CD14-positive monocyte (primary cell): ENCODE measurements at regions not wholly inside any gene's neighbourhood (a gene's known extent, or its start where the extent isn't known, plus 50 kb on each side); places are given as distances from the start of the nearest gene placed in this dataset.

Experiments
- DNase-seq, 3 donors: peaks; one replicate each; pipeline ENCODE4 v3.0.0-alpha.2; 2011 to 2022
- H2AFZ ChIP-seq: 2 replicates; pipeline ENCODE4 v1.6.0; 2012; ENCODE audit warnings: mild to moderate bottlenecking, low read depth, low read length, inconsistent platforms; ENCODE audit not compliant: insufficient read depth, poor library complexity, severe bottlenecking
- H3K27ac ChIP-seq, 2 donors: 1 replicate in 1 of 2; 2 replicates in 1 of 2; pipeline ENCODE4 v1.5.1; 2012 to 2013; ENCODE audit warnings: low read length in 2 of 2, control low read depth in 1 of 2, inconsistent platforms in 1 of 2, low read depth in 1 of 2, mild to moderate bottlenecking in 1 of 2
- H3K27me3 ChIP-seq, 2 donors: one replicate each; pipeline versions ENCODE4 v1.6.0 to v1.6.1; 2011 to 2013; ENCODE audit warnings: low read length in 2 of 2; ENCODE audit not compliant: control insufficient read depth in 2 of 2, insufficient read depth in 2 of 2
- H3K36me3 ChIP-seq, 2 donors: replicated peaks in 1 of 2; 1 replicate in 1 of 2; 2 replicates in 1 of 2; pipeline versions ENCODE4 v1.5.1 to v1.6.1; 2012 to 2013; ENCODE audit warnings: low read length in 2 of 2, control low read depth in 1 of 2, inconsistent platforms in 1 of 2, mild to moderate bottlenecking in 1 of 2; ENCODE audit not compliant: insufficient read depth in 2 of 2, control insufficient read depth in 1 of 2
- H3K4me1 ChIP-seq, 2 donors: 1 replicate in 1 of 2; 2 replicates in 1 of 2; pipeline versions ENCODE4 v1.5.1 to v1.6.1; 2012 to 2013; ENCODE audit warnings: low read length in 2 of 2, control low read depth in 1 of 2, inconsistent platforms in 1 of 2, mild to moderate bottlenecking in 1 of 2, moderate library complexity in 1 of 2; ENCODE audit not compliant: insufficient read depth in 2 of 2, control insufficient read depth in 1 of 2
- H3K4me2 ChIP-seq: replicated peaks from 2 replicates; pipeline ENCODE3; 2012; ENCODE audit warnings: low read length, moderate library complexity, mild to moderate bottlenecking; ENCODE audit not compliant: poor library complexity, severe bottlenecking; ENCODE audit errors: extremely low read depth
- H3K4me3 ChIP-seq, 3 experiments: fragments of 200-600 bp in 1 of 3; sonication (generic) in 1 of 3; replicated peaks in 1 of 3; 1 replicate in 2 of 3; 2 replicates in 1 of 3; pipeline ENCODE4 v1.5.1; 2011 to 2013; ENCODE audit warnings: low read length in 3 of 3, mild to moderate bottlenecking in 3 of 3, control low read depth in 2 of 3, low read depth in 2 of 3, inconsistent platforms in 1 of 3, moderate library complexity in 1 of 3
- H3K79me2 ChIP-seq: 2 replicates; pipeline ENCODE4 v1.6.0; 2012; ENCODE audit warnings: mild to moderate bottlenecking, control low read depth, inconsistent platforms, low read length, moderate library complexity; ENCODE audit not compliant: insufficient read depth
- H3K9ac ChIP-seq: 2 replicates; pipeline ENCODE4 v1.6.0; 2017; ENCODE audit warnings: low read length, mild to moderate bottlenecking; ENCODE audit not compliant: insufficient read depth, poor library complexity, severe bottlenecking
- H3K9me3 ChIP-seq, 2 donors: replicated peaks in 1 of 2; 1 replicate in 1 of 2; 2 replicates in 1 of 2; pipeline versions ENCODE4 v1.5.1 to v1.6.1; 2012 to 2013; ENCODE audit warnings: low read length in 2 of 2, control low read depth in 1 of 2; ENCODE audit not compliant: control insufficient read depth in 1 of 2, insufficient read depth in 1 of 2
- H4K20me1 ChIP-seq: 2 replicates; pipeline ENCODE4 v1.6.0; 2012; ENCODE audit warnings: mild to moderate bottlenecking, low read length, control low read depth, moderate library complexity; ENCODE audit not compliant: insufficient read depth
- H3K27ac Mint-ChIP-seq, 7 donors: one replicate each; pipeline ENCODE4 v1.8.0; 2020; ENCODE audit warnings: mild to moderate bottlenecking in 7 of 7, mixed read lengths in 7 of 7, moderate library complexity in 6 of 7, inconsistent platforms in 2 of 7
- H3K27me3 Mint-ChIP-seq, 3 donors: one replicate each; pipeline ENCODE4 v1.8.0; 2021 to 2022; ENCODE audit warnings: low read depth in 3 of 3, mild to moderate bottlenecking in 3 of 3, mixed read lengths in 3 of 3, moderate library complexity in 3 of 3, inconsistent platforms in 1 of 3
- H3K36me3 Mint-ChIP-seq, 2 donors: one replicate each; pipeline ENCODE4 v1.8.0; 2020; ENCODE audit warnings: mixed read lengths in 2 of 2, inconsistent platforms in 1 of 2, mild to moderate bottlenecking in 1 of 2
- H3K4me1 Mint-ChIP-seq: one replicate; pipeline ENCODE4 v1.8.0; 2020; ENCODE audit warnings: mild to moderate bottlenecking, mixed read lengths
- H3K4me3 Mint-ChIP-seq, 2 donors: one replicate each; pipeline ENCODE4 v1.8.0; 2020; ENCODE audit warnings: mild to moderate bottlenecking in 2 of 2, mixed read lengths in 2 of 2, moderate library complexity in 1 of 2
- H3K9me3 Mint-ChIP-seq, 7 donors: one replicate each; pipeline ENCODE4 v1.8.0; 2020 to 2022; ENCODE audit warnings: mixed read lengths in 7 of 7, mild to moderate bottlenecking in 6 of 7, moderate library complexity in 6 of 7, inconsistent platforms in 2 of 7
- CTCF ChIP-seq: fragments of 200-600 bp; IDR thresholded peaks from one replicate; pipeline ENCODE4 v1.8.0; 2022; ENCODE audit warnings: antibody characterized with exemption, mild to moderate bottlenecking
- WGBS: methylation state at CpG from one replicate; pipeline ENCODE4 v1.1.5; 2013; ENCODE audit warnings: missing lambda C conversion rate; ENCODE audit not compliant: insufficient coverage; 5-methylcytosine and 5-hydroxymethylcytosine counted together
- intact Hi-C, 2 donors: fragments of 100-400 bp; cut with micrococcal nuclease; formaldehyde crosslinking; loops; one replicate each; pipeline versions ENCODE4 v1.15.0 to v1.15.1; 2023

DNA sequence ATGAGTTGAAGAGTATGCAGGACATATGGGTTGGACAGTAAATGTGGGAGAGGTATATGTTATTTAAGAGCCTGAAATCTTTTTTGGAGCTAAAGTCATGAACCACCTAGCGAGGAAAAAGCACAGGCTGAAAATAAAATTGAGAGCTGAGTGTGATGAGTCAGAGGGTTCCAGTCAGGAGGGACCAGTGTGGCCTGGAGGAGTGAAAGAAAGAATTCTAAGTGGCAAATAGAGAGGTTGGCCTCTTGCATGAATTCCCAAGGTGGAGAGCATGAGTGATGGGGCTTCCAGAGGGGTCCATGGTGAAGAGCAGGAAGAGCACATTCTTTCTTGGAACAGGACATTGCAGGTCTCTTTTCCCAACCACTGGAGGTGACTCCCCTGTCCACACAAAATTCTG, 282.6 kb downstream of the TDRD15 start:
- intact Hi-C loops, result no loop called here
- H3K4me3 Mint-ChIP-seq, result no peak overlapping the region
- H3K4me2 ChIP-seq, result no peak overlapping the region
- no peaks in the 10 kb centered on the region for H3K4me1 Mint-ChIP-seq
- no peak overlapping the region for H3K9ac ChIP-seq
- no peak overlapping the region for H3K27ac Mint-ChIP-seq
- H3K27me3 ChIP-seq, result no peaks in the 10 kb centered on the region
- H3K36me3 Mint-ChIP-seq, result no peaks in the 10 kb centered on the region
- no peaks in the 10 kb centered on the region for H3K79me2 ChIP-seq
- WGBS, result 85% methylated on average over 1 of the region's 1 CpG
- peaks cover 0 to 2% (median 1%) of the 10 kb centered on the region in 3 donors for H3K27me3 Mint-ChIP-seq
- DNase-seq, result no peak
- H2AFZ ChIP-seq, result no peak overlapping the region
- peaks cover 0 to 4% of the 10 kb centered on the region in 2 donors for H3K9me3 ChIP-seq
- H3K4me3 ChIP-seq, result no peak overlapping the region
- no peaks in the 10 kb centered on the region for H3K4me1 ChIP-seq
- H3K9me3 Mint-ChIP-seq, result peaks cover 0 to 8% (median 2%) of the 10 kb centered on the region in 7 donors
- H4K20me1 ChIP-seq, result no peaks in the 10 kb centered on the region
- H3K27ac ChIP-seq, result no peak overlapping the region
- no peak for TF ChIP-seq CTCF
- H3K36me3 ChIP-seq, result no peaks in the 10 kb centered on the region

DNA sequence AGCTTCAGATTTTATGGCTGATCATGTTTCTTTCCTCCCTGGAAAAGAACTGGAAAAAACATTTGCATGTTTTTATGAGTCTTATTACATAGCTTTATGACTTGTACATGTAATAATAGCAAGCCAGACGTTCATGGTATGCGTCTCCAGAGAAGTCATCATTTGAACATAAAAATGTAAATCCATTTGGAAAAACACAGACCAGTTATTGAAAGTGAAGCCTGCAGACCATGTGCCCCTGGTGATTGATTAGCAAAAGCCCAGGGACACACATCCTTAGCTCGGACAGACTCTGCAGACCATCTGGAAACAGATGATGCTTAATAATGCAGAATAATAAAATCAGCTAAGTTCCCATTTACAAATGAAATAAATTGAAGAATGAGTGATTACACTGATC, 283.1 kb downstream of the TDRD15 start:
- no peak for TF ChIP-seq CTCF
- no CpG with 5 or more reads among the region's 3 CpGs for whole genome bisulfite sequencing
- no peak overlapping the region for H3K4me3 Mint-ChIP-seq
- H3K36me3 Mint-ChIP-seq, result no peaks in the 10 kb centered on the region
- H3K36me3 ChIP-seq, result no peaks in the 10 kb centered on the region
- H3K79me2 ChIP-seq, result no peaks in the 10 kb centered on the region
- no peak for DNase-seq
- H2AFZ ChIP-seq, result no peak overlapping the region
- H3K4me2 ChIP-seq, result no peak overlapping the region
- H3K4me1 ChIP-seq, result no peaks in the 10 kb centered on the region
- no peaks in the 10 kb centered on the region for H4K20me1 ChIP-seq
- no peak overlapping the region for H3K9ac ChIP-seq
- H3K27ac Mint-ChIP-seq, result peak overlapping the region in 1 of 7 donors; percentile 12
- H3K9me3 Mint-ChIP-seq, result peaks cover 0 to 8% (median 3%) of the 10 kb centered on the region in 7 donors
- peaks cover 0 to 4% (median 2%) of the 10 kb centered on the region in 3 donors for H3K27me3 Mint-ChIP-seq
- H3K4me3 ChIP-seq, result no peak overlapping the region
- H3K27ac ChIP-seq, result no peak overlapping the region
- peaks cover 0 to 4% of the 10 kb centered on the region in 2 donors for H3K9me3 ChIP-seq
- H3K4me1 Mint-ChIP-seq, result no peaks in the 10 kb centered on the region
- intact Hi-C loops, result no loop called here
- no peaks in the 10 kb centered on the region for H3K27me3 ChIP-seq
